Lung (tissue), 11 donors: ENCODE measurements at regions not wholly inside any gene's neighbourhood (a gene's known extent, or its start where the extent isn't known, plus 50 kb on each side); places are given as distances from the start of the nearest gene placed in this dataset.

ENCODE experiments used
- ATAC-seq: fragments of 200-7000 bp; cut with Tn5 transposase; one replicate; pipeline ENCODE4 v1.9.1; 2020; ENCODE audit warnings: moderate number of reproducible peaks; ENCODE audit not compliant: insufficient read depth, low FRiP score
- DNase-seq, 3 donors: peaks; one replicate each; pipeline ENCODE4 v3.0.0-alpha.2; 2013 to 2017
- H3K27ac ChIP-seq, 2 donors: one replicate each; pipeline ENCODE4 v1.5.1; 2013; ENCODE audit warnings: mild to moderate bottlenecking in 2 of 2, moderate library complexity in 2 of 2, control low read depth in 1 of 2, inconsistent platforms in 1 of 2, low read depth in 1 of 2, low read length in 1 of 2
- H3K27me3 ChIP-seq, 3 donors: one replicate each; pipeline ENCODE4 v1.5.1; 2013; ENCODE audit warnings: low read length in 2 of 3; ENCODE audit not compliant: control insufficient read depth in 3 of 3, insufficient read depth in 3 of 3
- H3K36me3 ChIP-seq, 4 donors: one replicate each; pipeline ENCODE4 v1.5.1; 2013; ENCODE audit warnings: low read length in 4 of 4, mild to moderate bottlenecking in 1 of 4, moderate library complexity in 1 of 4; ENCODE audit not compliant: control insufficient read depth in 4 of 4, insufficient read depth in 4 of 4
- H3K4me1 ChIP-seq, 5 donors: one replicate each; pipeline ENCODE4 v1.5.1; 2013; ENCODE audit warnings: low read length in 5 of 5, mild to moderate bottlenecking in 2 of 5, moderate library complexity in 1 of 5; ENCODE audit not compliant: control insufficient read depth in 5 of 5, insufficient read depth in 5 of 5
- H3K4me3 ChIP-seq: one replicate; pipeline ENCODE4 v1.5.1; 2013; ENCODE audit warnings: mild to moderate bottlenecking, control low read depth, moderate library complexity
- H3K9ac ChIP-seq, 2 donors: one replicate each; pipeline ENCODE4 v1.5.1; 2013; ENCODE audit warnings: low read length in 2 of 2, control low read depth in 1 of 2; ENCODE audit not compliant: insufficient read depth in 1 of 2
- H3K9me3 ChIP-seq, 4 donors: one replicate each; pipeline ENCODE4 v1.5.1; 2013; ENCODE audit warnings: low read length in 3 of 4, mild to moderate bottlenecking in 1 of 4, moderate library complexity in 1 of 4; ENCODE audit not compliant: control insufficient read depth in 4 of 4, insufficient read depth in 3 of 4
- CTCF ChIP-seq: IDR thresholded peaks from 2 replicates; pipeline ENCODE4 v1.5.1; 2012; ENCODE audit warnings: mild to moderate bottlenecking; ENCODE audit errors: control extremely low read depth, extremely low read depth
- WGBS, 2 donors: extraction: QIAGEN DNeasy Blood & Tissue Kit; methylation state at CpG; one replicate each; pipeline ENCODE4 v1.1.7; 2013; 5-methylcytosine and 5-hydroxymethylcytosine counted together
- donor health status: control.
- donor health status: control.
- donor health status: Bipolar disorder and iron deficiency.
- donor health status: healthy.
- donor health status: DM: yes; HTN: yes; CAD: no.

- Histone ChIP-seq H3K27me3 (no peaks in the 10 kb centered on the region), H3K9me3 (peaks cover 0 to 2% (median 0%) of the 10 kb centered on the region in 4 donors), H3K27ac (no peak overlapping the region), H3K9ac (no peak overlapping the region), H3K4me1 (peaks cover 0 to 33% (median 5%) of the 10 kb centered on the region in 5 donors), H3K36me3 (no peaks in the 10 kb centered on the region), H3K4me3 (no peak overlapping the region)
- no peak for ATAC-seq
- DNase-seq = no peak
- no peak for TF ChIP-seq CTCF
- 82 to 83% methylated on average over 6 of the region's 6 CpGs for WGBS, 2 donors
Observed at GRCh38 chr1:83760226-83761021, 238.5 kb downstream of the TTLL7 start.

GRCh38 chr1:83756984-83757717 lies 241.8 kb downstream of the TTLL7 start:
- 93 to 96% methylated on average over 8 of the region's 8 CpGs for WGBS, 2 donors
- ATAC-seq (no peak), DNase-seq (peak in 1 of 3 donors; percentile 44)
- Histone ChIP-seq H3K9me3 (peaks cover 0 to 2% (median 0%) of the 10 kb centered on the region in 4 donors), H3K36me3 (no peaks in the 10 kb centered on the region), H3K27ac (no peak overlapping the region), H3K27me3 (no peaks in the 10 kb centered on the region), H3K9ac (no peak overlapping the region), H3K4me3 (no peak overlapping the region), H3K4me1 (peaks cover 0 to 6% (median 0%) of the 10 kb centered on the region in 5 donors)
- TF ChIP-seq CTCF = no peak

GRCh38 chr1:83751602-83752001 lies 247.3 kb downstream of the TTLL7 start:
- 85 to 95% methylated on average over 2 of the region's 2 CpGs for WGBS, 2 donors
- Histone ChIP-seq H3K27me3 (no peaks in the 10 kb centered on the region), H3K27ac (no peak overlapping the region), H3K4me1 (no peaks in the 10 kb centered on the region), H3K9me3 (no peaks in the 10 kb centered on the region), H3K9ac (no peak overlapping the region), H3K4me3 (no peak overlapping the region), H3K36me3 (no peaks in the 10 kb centered on the region)
- DNase-seq (no peak), ATAC-seq (no peak)
- no peak for TF ChIP-seq CTCF
